ENCODE measurements at regions not wholly inside any gene's neighbourhood (a gene's known extent, or its start where the extent isn't known, plus 50 kb on each side); places are given as distances from the start of the nearest gene placed in this dataset.

GRCh38 chr6:56864171-56864616, 90.7 kb upstream of the BEND6 start (continued):
- no peak for TF ChIP-seq MEF2B (IDR thresholded peaks at IDR 0.05; ENCODE audit: partially characterized antibody, poor library complexity, severe bottlenecking)
- TF ChIP-seq, protein P1, sequence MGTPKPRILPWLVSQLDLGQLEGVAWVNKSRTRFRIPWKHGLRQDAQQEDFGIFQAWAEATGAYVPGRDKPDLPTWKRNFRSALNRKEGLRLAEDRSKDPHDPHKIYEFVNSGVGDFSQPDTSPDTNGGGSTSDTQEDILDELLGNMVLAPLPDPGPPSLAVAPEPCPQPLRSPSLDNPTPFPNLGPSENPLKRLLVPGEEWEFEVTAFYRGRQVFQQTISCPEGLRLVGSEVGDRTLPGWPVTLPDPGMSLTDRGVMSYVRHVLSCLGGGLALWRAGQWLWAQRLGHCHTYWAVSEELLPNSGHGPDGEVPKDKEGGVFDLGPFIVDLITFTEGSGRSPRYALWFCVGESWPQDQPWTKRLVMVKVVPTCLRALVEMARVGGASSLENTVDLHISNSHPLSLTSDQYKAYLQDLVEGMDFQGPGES (IDR thresholded peaks at IDR 0.05) = no peak
- no peak for TF ChIP-seq USF2 (IDR thresholded peaks at IDR 0.05; ENCODE audit: borderline replicate concordance, low read depth, low read length)
- no peak for TF ChIP-seq ZNF384 (IDR thresholded peaks at IDR 0.05; ENCODE audit: borderline replicate concordance, low read depth, low read length)
- no peak for TF ChIP-seq JUND (IDR thresholded peaks at IDR 0.05; ENCODE audit: low read depth, low read length)
- TF ChIP-seq TCF7 (IDR thresholded peaks at IDR 0.05; ENCODE audit: borderline replicate concordance) = no peak
- no peak for TF ChIP-seq JUNB (IDR thresholded peaks at IDR 0.05)

- no peak for DNase-seq (ENCODE audit: low read depth, low spot score)
- no peak overlapping the region for H3K27ac ChIP-seq (ENCODE audit: control insufficient read depth, insufficient read depth)
- in situ Hi-C loops (cut with MboI) = loop anchor here (5.0 to 10.0 kb wide), 2 partner anchors 216 to 509 kb away; no protein-coding TSS in a partner anchor
- POLR2A ChIA-PET = no interaction called here
- TF ChIP-seq ASH2L (IDR thresholded peaks at IDR 0.05; ENCODE audit: borderline replicate concordance, low read depth) = no peak
- no peak for TF ChIP-seq POLR2AphosphoS2 (IDR thresholded peaks at IDR 0.05; ENCODE audit: low read depth, low read length)
- peak; percentile 58 for TF ChIP-seq NR2F1 (conservative IDR thresholded peaks at IDR 0.05)
- H4K20me1 ChIP-seq (ENCODE audit: control insufficient read depth, insufficient read depth) = no peaks in the 10 kb centered on the region
- CTCF ChIA-PET = interaction anchor here (0.6 to 4.8 kb wide), 8 partner anchors 9 to 154 kb away, joined by 3 to 49 read pairs (median 4); no protein-coding TSS in a partner anchor
- no peak overlapping the region for H3K4me3 ChIP-seq
- no peaks in the 10 kb centered on the region for H3K79me2 ChIP-seq (ENCODE audit: control insufficient read depth, insufficient read depth, low read length)
- BruUV-seq (replicated peaks) = no TSS peak
- FAIRE-seq = no peak
- ATAC-seq = 0 out of 3 replicates have a peak, but pooled peaks have one; percentile 32
- SMC1A ChIA-PET (ENCODE audit: uncharacterized antibody, unreplicated experiment) = interaction anchor here (1.0 to 5.9 kb wide), 6 partner anchors 8 to 154 kb away, joined by 4 to 28 read pairs (median 6); no protein-coding TSS in a partner anchor
- H2AFZ ChIP-seq (ENCODE audit: control insufficient read depth, low read depth, low read length) = no peak overlapping the region
- no peaks in the 10 kb centered on the region; a peak in 1 of 4 replicates for H3K36me3 ChIP-seq (ENCODE audit: control insufficient read depth in 2 of 2, insufficient read depth in 2 of 2, low read length in 1 of 2)
- H3K9ac ChIP-seq (ENCODE audit: control insufficient read depth, insufficient read depth, low read length) = no peak overlapping the region
- intact Hi-C loops (cut with micrococcal nuclease; ENCODE audit: unreplicated experiment) = no loop called here
- H3K9me3 ChIP-seq (replicated peaks; ENCODE audit: control insufficient read depth, insufficient read depth, low read length) = no peaks in the 10 kb centered on the region
- H3K4me2 ChIP-seq (ENCODE audit: control insufficient read depth, insufficient read depth) = no peak overlapping the region
- RAD21 ChIA-PET (ENCODE audit: unreplicated experiment) = interaction anchor here (1.2 to 6.2 kb wide), 3 partner anchors 11 to 40 kb away, joined by 3 to 39 read pairs (median 27); no protein-coding TSS in a partner anchor
- peaks cover 21% of the 10 kb centered on the region for H3K4me1 ChIP-seq (ENCODE audit: control insufficient read depth, insufficient read depth, low read length)
- no peaks in the 10 kb centered on the region for H3K27me3 ChIP-seq (replicated peaks in 1 of 2; ENCODE audit: control insufficient read depth in 2 of 2, insufficient read depth in 2 of 2, low read length in 1 of 2)
- WGBS (ENCODE audit: insufficient coverage, insufficient replicate concordance, low lambda C conversion rate, missing lambda C conversion rate) = 92% methylated on average over 1 of the region's 1 CpG
Observed at GRCh38 chr6:56863366-56863765, 91.5 kb upstream of the BEND6 start.
